ENCODE measurements at regions not wholly inside any gene's neighbourhood (a gene's known extent, or its start where the extent isn't known, plus 50 kb on each side); places are given as distances from the start of the nearest gene placed in this dataset.

- Histone ChIP-seq H3K4me3 (replicated peaks in 1 of 2; ENCODE audit: low read depth in 1 of 2, low read length in 2 of 2) (no peak overlapping the region), H3K27ac (ENCODE audit: low read depth, low read length) (no peak overlapping the region), H3K36me3 (ENCODE audit: control insufficient read depth in 1 of 2, insufficient read depth in 2 of 2, low read length in 2 of 2) (no peaks in the 10 kb centered on the region), H3K79me2 (ENCODE audit: insufficient read depth, low read length) (no peaks in the 10 kb centered on the region), H3K4me1 (ENCODE audit: control insufficient read depth in 1 of 2, insufficient read depth in 2 of 2, low read length in 2 of 2) (0 out of 4 replicates have a peak, but pooled peaks cover 0 to 4% of the 10 kb centered on the region in 2 experiments), H3K9me3 (ENCODE audit: control insufficient read depth in 1 of 2, insufficient read depth in 1 of 2, low read depth in 1 of 2, low read length in 2 of 2) (no peaks in the 10 kb centered on the region), H3K9ac (ENCODE audit: low read length) (no peak overlapping the region), H3K4me2 (ENCODE audit: low read length) (no peak overlapping the region), H4K20me1 (ENCODE audit: insufficient read depth) (no peaks in the 10 kb centered on the region), H3K27me3 (ENCODE audit: insufficient read depth, low read length) (no peaks in the 10 kb centered on the region), H2AFZ (ENCODE audit: low read depth, low read length, poor library complexity, severe bottlenecking) (no peak overlapping the region), H3K9me2 (ENCODE audit: insufficient read depth) (peaks cover 4% of the 10 kb centered on the region; the same call in 1 of the 2 replicates)
- CTCF ChIA-PET: no interaction called here
- BruUV-seq (replicated peaks): no TSS peak
- RAD21 ChIA-PET (ENCODE audit: low non-redundant PET in 1 of 2, low total read pairs in 2 of 2, uncharacterized antibody in 2 of 2, unreplicated experiment in 2 of 2): no interaction called here
- POLR2A ChIA-PET: no interaction called here
- TF ChIP-seq, protein P1, sequence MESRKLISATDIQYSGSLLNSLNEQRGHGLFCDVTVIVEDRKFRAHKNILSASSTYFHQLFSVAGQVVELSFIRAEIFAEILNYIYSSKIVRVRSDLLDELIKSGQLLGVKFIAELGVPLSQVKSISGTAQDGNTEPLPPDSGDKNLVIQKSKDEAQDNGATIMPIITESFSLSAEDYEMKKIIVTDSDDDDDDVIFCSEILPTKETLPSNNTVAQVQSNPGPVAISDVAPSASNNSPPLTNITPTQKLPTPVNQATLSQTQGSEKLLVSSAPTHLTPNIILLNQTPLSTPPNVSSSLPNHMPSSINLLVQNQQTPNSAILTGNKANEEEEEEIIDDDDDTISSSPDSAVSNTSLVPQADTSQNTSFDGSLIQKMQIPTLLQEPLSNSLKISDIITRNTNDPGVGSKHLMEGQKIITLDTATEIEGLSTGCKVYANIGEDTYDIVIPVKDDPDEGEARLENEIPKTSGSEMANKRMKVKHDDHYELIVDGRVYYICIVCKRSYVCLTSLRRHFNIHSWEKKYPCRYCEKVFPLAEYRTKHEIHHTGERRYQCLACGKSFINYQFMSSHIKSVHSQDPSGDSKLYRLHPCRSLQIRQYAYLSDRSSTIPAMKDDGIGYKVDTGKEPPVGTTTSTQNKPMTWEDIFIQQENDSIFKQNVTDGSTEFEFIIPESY (IDR thresholded peaks at IDR 0.05; ENCODE audit: extremely low read depth, insufficient replicate concordance, low read length): no peak
- TF ChIP-seq YY1 (IDR thresholded peaks at IDR 0.05; ENCODE audit: extremely low read depth, insufficient replicate concordance, low read depth, low read length) (no peak), RAD21 (IDR thresholded peaks at IDR 0.05; ENCODE audit: low read depth) (no peak), REST (IDR thresholded peaks at IDR 0.05; ENCODE audit: low read depth) (no peak), TCF7L2 (IDR thresholded peaks at IDR 0.05; ENCODE audit: borderline replicate concordance, extremely low read depth, insufficient read depth, insufficient read length) (no peak), SP1 (IDR thresholded peaks at IDR 0.05; ENCODE audit: low read depth) (no peak), CBX3 (IDR thresholded peaks at IDR 0.05; ENCODE audit: low read depth) (no peak), ZFX (IDR thresholded peaks at IDR 0.05) (no peak), POLR2A (IDR thresholded peaks at IDR 0.05; ENCODE audit: borderline replicate concordance, extremely low read depth, insufficient read depth, insufficient read length) (no peak), EZH2 (IDR thresholded peaks at IDR 0.05) (no peak), JUND (IDR thresholded peaks at IDR 0.05) (no peak), ATF3 (IDR thresholded peaks at IDR 0.05) (no peak), CEBPB (IDR thresholded peaks at IDR 0.05; ENCODE audit: low read depth) (no peak), ZNF274 (IDR thresholded peaks at IDR 0.05; ENCODE audit: low read depth, low read length) (no peak), SRF (IDR thresholded peaks at IDR 0.05; ENCODE audit: low read depth) (no peak), EGR1 (IDR thresholded peaks at IDR 0.05; ENCODE audit: low read depth) (no peak), FOSL1 (IDR thresholded peaks at IDR 0.05; ENCODE audit: low read depth) (no peak)
- TF ChIP-seq, protein P2, sequence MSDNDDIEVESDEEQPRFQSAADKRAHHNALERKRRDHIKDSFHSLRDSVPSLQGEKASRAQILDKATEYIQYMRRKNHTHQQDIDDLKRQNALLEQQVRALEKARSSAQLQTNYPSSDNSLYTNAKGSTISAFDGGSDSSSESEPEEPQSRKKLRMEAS (IDR thresholded peaks at IDR 0.05): no peak
- TF ChIP-seq, protein P3, sequence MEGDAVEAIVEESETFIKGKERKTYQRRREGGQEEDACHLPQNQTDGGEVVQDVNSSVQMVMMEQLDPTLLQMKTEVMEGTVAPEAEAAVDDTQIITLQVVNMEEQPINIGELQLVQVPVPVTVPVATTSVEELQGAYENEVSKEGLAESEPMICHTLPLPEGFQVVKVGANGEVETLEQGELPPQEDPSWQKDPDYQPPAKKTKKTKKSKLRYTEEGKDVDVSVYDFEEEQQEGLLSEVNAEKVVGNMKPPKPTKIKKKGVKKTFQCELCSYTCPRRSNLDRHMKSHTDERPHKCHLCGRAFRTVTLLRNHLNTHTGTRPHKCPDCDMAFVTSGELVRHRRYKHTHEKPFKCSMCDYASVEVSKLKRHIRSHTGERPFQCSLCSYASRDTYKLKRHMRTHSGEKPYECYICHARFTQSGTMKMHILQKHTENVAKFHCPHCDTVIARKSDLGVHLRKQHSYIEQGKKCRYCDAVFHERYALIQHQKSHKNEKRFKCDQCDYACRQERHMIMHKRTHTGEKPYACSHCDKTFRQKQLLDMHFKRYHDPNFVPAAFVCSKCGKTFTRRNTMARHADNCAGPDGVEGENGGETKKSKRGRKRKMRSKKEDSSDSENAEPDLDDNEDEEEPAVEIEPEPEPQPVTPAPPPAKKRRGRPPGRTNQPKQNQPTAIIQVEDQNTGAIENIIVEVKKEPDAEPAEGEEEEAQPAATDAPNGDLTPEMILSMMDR (IDR thresholded peaks at IDR 0.05 in 2 of 3, conservative IDR thresholded peaks at IDR 0.05 in 1 of 3; ENCODE audit: borderline replicate concordance in 1 of 3, insufficient read depth in 1 of 3, low read depth in 2 of 3, low read length in 2 of 3): no peak
- intact Hi-C loops (cut with micrococcal nuclease): no loop called here
- ATAC-seq (no peak), DNase-seq (ENCODE audit: low read depth, low spot score) (no peak)
Measured at GRCh38 chr2:48043131-48043700, 136.9 kb upstream of the FBXO11 start.
